BLaER1 treated with 17β-estradiol and CSF1 and Interleukin-3, amounts not matched to agents 10 nM and 100 nM (cell line): ENCODE measurements at regions not wholly inside any gene's neighbourhood (a gene's known extent, or its start where the extent isn't known, plus 50 kb on each side); places are given as distances from the start of the nearest gene placed in this dataset.
A peak's percentile ranks its signal among the peaks of the same experiment; 100 is the strongest.

Experiments used
- H3K27ac ChIP-seq, 11 experiments: shearing (Covaris generic); formaldehyde crosslinking; 2 replicates each; pipeline ENCODE4 v1.8.1; 2022
- H3K27me3 ChIP-seq, 11 experiments: shearing (Covaris generic); formaldehyde crosslinking; 2 replicates each; pipeline ENCODE4 v1.8.1; 2022
- H3K36me3 ChIP-seq, 11 experiments: shearing (Covaris generic); formaldehyde crosslinking; 2 replicates each; pipeline ENCODE4 v1.8.1; 2022
- H3K4me1 ChIP-seq, 10 experiments: shearing (Covaris generic); formaldehyde crosslinking; 2 replicates each; pipeline ENCODE4 v1.8.1; 2022
- H3K4me2 ChIP-seq, 11 experiments: shearing (Covaris generic); formaldehyde crosslinking; 2 replicates each; pipeline ENCODE4 v1.8.1; 2022
- H3K4me3 ChIP-seq, 10 experiments: shearing (Covaris generic); formaldehyde crosslinking; 2 replicates each; pipeline ENCODE4 v1.8.1; 2022
- H3K9ac ChIP-seq, 11 experiments: shearing (Covaris generic); formaldehyde crosslinking; 2 replicates each; pipeline ENCODE4 v1.8.1; 2022
- H3K9me3 ChIP-seq, 11 experiments: shearing (Covaris generic); formaldehyde crosslinking; replicated peaks in 1 of 11; 2 replicates each; pipeline ENCODE4 v1.8.1; 2022
- H4K20me1 ChIP-seq, 11 experiments: shearing (Covaris generic); formaldehyde crosslinking; 2 replicates each; pipeline ENCODE4 v1.8.1; 2022
- Cebpa-rat ChIP-seq, 11 experiments: shearing (Covaris generic); IDR thresholded peaks; 2 replicates each; pipeline ENCODE4 v1.8.1; 2022

DNA sequence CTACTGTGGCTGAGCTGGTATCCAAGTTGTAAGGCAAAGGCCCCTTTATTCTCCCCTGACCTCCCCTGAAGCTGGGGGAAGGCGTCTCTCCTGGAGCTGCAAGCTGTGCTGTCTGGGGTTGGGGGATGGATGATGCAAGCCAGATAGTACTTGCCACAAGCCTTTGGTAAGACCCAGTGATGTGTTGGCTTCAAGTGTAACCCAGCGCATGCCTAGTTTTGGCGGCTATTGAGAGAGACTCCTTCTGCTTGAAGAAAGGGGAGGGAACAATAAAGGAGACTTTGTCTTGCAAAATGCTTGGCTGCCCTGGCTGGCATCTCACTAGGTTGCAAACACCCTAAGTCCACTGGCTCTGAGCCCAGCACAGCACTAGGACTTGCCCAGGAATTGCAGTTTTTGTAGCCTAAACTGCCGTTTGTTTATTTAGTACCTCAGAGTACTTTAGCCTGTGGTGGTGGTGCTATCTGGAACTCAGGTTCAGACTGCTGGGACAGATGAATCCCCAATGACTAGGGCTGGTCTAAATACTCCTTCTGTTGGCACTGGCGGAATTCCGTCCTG lies 108.2 kb downstream of the TNFSF13B start:
- Histone ChIP-seq H3K27me3 (no peaks in the 10 kb centered on the region), H3K27ac (no peak overlapping the region), H3K4me3 (no peak overlapping the region), H3K36me3 (no peaks in the 10 kb centered on the region), H3K4me1 (no peaks in the 10 kb centered on the region), H4K20me1 (no peaks in the 10 kb centered on the region), H3K9me3 (0 out of 22 replicates have a peak, but pooled peaks cover 0 to 5% (median 0%) of the 10 kb centered on the region in 11 experiments), H3K4me2 (no peak overlapping the region), H3K9ac (no peak overlapping the region)
- TF ChIP-seq Cebpa-rat (IDR thresholded peaks at IDR 0.05), result no peak

DNA sequence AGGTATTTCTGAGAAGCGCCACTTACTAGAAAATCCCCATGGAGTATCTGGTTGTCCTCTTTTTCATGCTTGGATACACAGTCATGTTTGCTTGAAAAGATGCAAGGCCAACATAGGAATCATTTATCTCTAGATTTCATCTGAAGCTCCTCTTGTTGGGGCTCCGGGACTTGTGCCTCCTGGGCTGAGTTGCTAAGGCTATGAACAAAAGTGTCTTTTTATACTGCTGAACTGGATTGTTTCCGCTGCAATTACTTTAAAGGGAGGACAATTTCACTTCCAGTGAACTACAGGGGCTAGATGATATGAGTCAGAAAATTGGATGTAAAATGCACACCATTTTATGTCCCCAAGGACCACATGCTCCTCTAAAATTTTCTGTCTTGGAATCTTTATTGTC lies 114.1 kb downstream of the TNFSF13B start:
- H3K27me3 ChIP-seq, result no peaks in the 10 kb centered on the region
- H3K36me3 ChIP-seq, result no peaks in the 10 kb centered on the region
- no peak overlapping the region for H3K4me3 ChIP-seq
- no peak overlapping the region for H3K9ac ChIP-seq
- H3K27ac ChIP-seq, result no peak overlapping the region
- no peaks in the 10 kb centered on the region for H3K9me3 ChIP-seq
- TF ChIP-seq Cebpa-rat (IDR thresholded peaks at IDR 0.05), result no peak
- H4K20me1 ChIP-seq, result no peaks in the 10 kb centered on the region
- no peak overlapping the region for H3K4me2 ChIP-seq
- no peaks in the 10 kb centered on the region for H3K4me1 ChIP-seq

- no peak overlapping the region for H3K9ac ChIP-seq
Measured at GRCh38 chr13:108387156-108387555, 117.6 kb downstream of the TNFSF13B start.

GRCh38 chr13:108402850-108403249 lies 133.3 kb downstream of the TNFSF13B start:
- H3K9ac ChIP-seq, result no peak overlapping the region
- no peaks in the 10 kb centered on the region for H3K36me3 ChIP-seq
- no peak for TF ChIP-seq Cebpa-rat (IDR thresholded peaks at IDR 0.05)
- H3K4me1 ChIP-seq, result peaks cover 0 to 18% (median 8%) of the 10 kb centered on the region in 10 experiments; a peak in 12 of 20 replicates
- H4K20me1 ChIP-seq, result no peaks in the 10 kb centered on the region
- no peaks in the 10 kb centered on the region for H3K9me3 ChIP-seq
- no peak overlapping the region for H3K4me2 ChIP-seq
- no peak overlapping the region for H3K4me3 ChIP-seq
- H3K27me3 ChIP-seq, result no peaks in the 10 kb centered on the region
- H3K27ac ChIP-seq, result no peak overlapping the region

More at GRCh38 chr13:108387156-108387555, 117.6 kb downstream of the TNFSF13B start:
- no peaks in the 10 kb centered on the region for H3K27me3 ChIP-seq
- no peaks in the 10 kb centered on the region for H3K9me3 ChIP-seq
- no peak overlapping the region for H3K4me3 ChIP-seq
- no peak for TF ChIP-seq Cebpa-rat (IDR thresholded peaks at IDR 0.05)
- no peaks in the 10 kb centered on the region for H4K20me1 ChIP-seq
- no peaks in the 10 kb centered on the region for H3K36me3 ChIP-seq
- H3K27ac ChIP-seq, result no peak overlapping the region
- no peaks in the 10 kb centered on the region for H3K4me1 ChIP-seq
- no peak overlapping the region for H3K4me2 ChIP-seq

DNA sequence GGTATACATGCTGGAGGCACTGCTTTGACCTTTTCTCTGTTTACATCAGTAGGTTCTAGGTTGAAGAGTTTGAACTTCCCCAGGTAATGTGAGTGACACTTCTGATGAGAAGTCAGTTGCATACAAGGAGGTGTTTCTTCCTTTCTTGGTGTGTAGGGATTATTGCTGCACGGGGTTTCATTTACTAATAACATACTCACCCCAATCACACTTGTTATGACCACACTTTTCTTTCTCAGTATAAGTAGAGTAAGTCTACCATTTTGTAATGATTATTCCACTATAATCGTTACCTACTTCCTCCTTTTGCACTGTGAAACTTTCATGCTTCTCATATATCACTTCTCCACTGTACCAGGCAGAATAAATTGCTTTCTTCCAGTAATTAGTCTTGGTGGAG lies 138.0 kb downstream of the TNFSF13B start:
- Histone ChIP-seq H3K27ac (no peak overlapping the region), H3K4me2 (no peak overlapping the region), H3K9ac (no peak overlapping the region), H3K27me3 (no peaks in the 10 kb centered on the region), H3K36me3 (no peaks in the 10 kb centered on the region), H3K9me3 (no peaks in the 10 kb centered on the region), H4K20me1 (no peaks in the 10 kb centered on the region), H3K4me3 (no peak overlapping the region), H3K4me1 (peaks cover 0 to 18% (median 8%) of the 10 kb centered on the region in 10 experiments; a peak in 12 of 20 replicates)
- TF ChIP-seq Cebpa-rat (IDR thresholded peaks at IDR 0.05), result no peak

DNA sequence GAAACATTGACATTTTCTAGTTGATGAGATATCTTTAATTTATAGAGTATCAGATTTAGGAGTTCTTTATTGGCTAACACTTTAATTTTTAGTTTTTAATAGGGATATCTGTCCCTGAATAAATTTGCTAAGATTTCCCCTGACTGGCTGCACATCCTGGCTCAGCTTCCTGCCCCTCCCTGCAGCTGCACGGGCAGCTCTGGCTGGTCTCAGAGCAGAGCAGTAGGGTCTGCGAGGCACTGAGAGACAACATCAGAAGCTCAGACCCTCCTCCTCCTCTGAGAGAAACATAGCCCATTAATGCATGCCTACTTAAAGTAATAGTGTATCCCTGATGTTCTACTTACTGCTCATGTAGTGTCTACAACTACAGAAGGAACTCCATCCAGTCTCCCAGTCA lies 139.2 kb downstream of the TNFSF13B start:
- TF ChIP-seq Cebpa-rat (IDR thresholded peaks at IDR 0.05), result no peak
- no peaks in the 10 kb centered on the region for H3K36me3 ChIP-seq
- no peak overlapping the region for H3K9ac ChIP-seq
- no peak overlapping the region for H3K4me2 ChIP-seq
- peaks cover 0 to 5% (median 0%) of the 10 kb centered on the region in 11 experiments; a peak in 1 of 22 replicates for H3K9me3 ChIP-seq
- H3K4me1 ChIP-seq, result peaks cover 0 to 13% (median 6%) of the 10 kb centered on the region in 10 experiments; a peak in 12 of 20 replicates
- H3K27me3 ChIP-seq, result no peaks in the 10 kb centered on the region
- H3K27ac ChIP-seq, result no peak overlapping the region
- H3K4me3 ChIP-seq, result no peak overlapping the region
- H4K20me1 ChIP-seq, result no peaks in the 10 kb centered on the region

GRCh38 chr13:108409730-108410129 lies 140.2 kb downstream of the TNFSF13B start:
- no peaks in the 10 kb centered on the region for H3K27me3 ChIP-seq
- no peak overlapping the region for H3K4me2 ChIP-seq
- no peak overlapping the region for H3K4me3 ChIP-seq
- H3K9me3 ChIP-seq, result peaks cover 0 to 6% (median 0%) of the 10 kb centered on the region in 11 experiments; a peak in 1 of 22 replicates
- no peaks in the 10 kb centered on the region for H3K36me3 ChIP-seq
- no peak for TF ChIP-seq Cebpa-rat (IDR thresholded peaks at IDR 0.05)
- H4K20me1 ChIP-seq, result no peaks in the 10 kb centered on the region
- H3K4me1 ChIP-seq, result peaks cover 0 to 2% (median 0%) of the 10 kb centered on the region in 10 experiments; a peak in 3 of 20 replicates
- H3K27ac ChIP-seq, result no peak overlapping the region
- H3K9ac ChIP-seq, result no peak overlapping the region

DNA sequence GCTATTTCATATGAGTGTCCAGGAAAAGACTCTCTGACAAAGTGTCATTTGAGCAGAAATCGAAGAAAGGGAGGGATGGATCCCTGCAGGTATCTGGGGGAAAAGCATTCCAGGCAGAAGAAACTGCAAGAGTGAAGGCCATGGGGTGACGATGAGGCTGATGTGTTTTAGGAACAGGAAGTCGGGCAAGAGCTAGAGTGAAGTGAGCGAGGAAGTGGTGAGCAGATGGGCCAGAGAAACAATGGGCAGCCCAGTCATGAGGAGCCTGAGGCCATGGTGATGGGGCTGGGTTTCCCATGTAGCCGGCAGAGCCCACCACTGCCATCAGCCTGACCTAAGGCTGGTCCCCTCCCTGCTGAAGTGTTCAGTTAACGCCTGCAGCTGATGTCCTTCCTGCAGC lies 150.2 kb downstream of the TNFSF13B start:
- no peak overlapping the region for H3K4me3 ChIP-seq
- H3K27me3 ChIP-seq, result no peaks in the 10 kb centered on the region
- H3K9me3 ChIP-seq, result peaks cover 0 to 8% (median 0%) of the 10 kb centered on the region in 11 experiments; a peak in 3 of 22 replicates
- no peak overlapping the region for H3K9ac ChIP-seq
- no peak for TF ChIP-seq Cebpa-rat (IDR thresholded peaks at IDR 0.05)
- H3K4me2 ChIP-seq, result 0 out of 22 replicates have a peak overlapping the region, but pooled peaks of 2 of the 11 experiments have one; percentile 2
- peaks cover 0 to 5% (median 4%) of the 10 kb centered on the region in 10 experiments; a peak in 4 of 20 replicates for H3K4me1 ChIP-seq
- H4K20me1 ChIP-seq, result no peaks in the 10 kb centered on the region
- H3K27ac ChIP-seq, result no peak overlapping the region
- H3K36me3 ChIP-seq, result no peaks in the 10 kb centered on the region

- no peak overlapping the region for H3K27ac ChIP-seq
- TF ChIP-seq Cebpa-rat (IDR thresholded peaks at IDR 0.05), result no peak
- H4K20me1 ChIP-seq, result no peaks in the 10 kb centered on the region
- H3K36me3 ChIP-seq, result no peaks in the 10 kb centered on the region
- H3K9me3 ChIP-seq, result no peaks in the 10 kb centered on the region
- H3K27me3 ChIP-seq, result no peaks in the 10 kb centered on the region
- no peak overlapping the region for H3K9ac ChIP-seq
- no peak overlapping the region for H3K4me2 ChIP-seq
- no peaks in the 10 kb centered on the region for H3K4me1 ChIP-seq
- H3K4me3 ChIP-seq, result no peak overlapping the region
Measured at GRCh38 chr13:108425056-108425455, 155.5 kb downstream of the TNFSF13B start.

DNA sequence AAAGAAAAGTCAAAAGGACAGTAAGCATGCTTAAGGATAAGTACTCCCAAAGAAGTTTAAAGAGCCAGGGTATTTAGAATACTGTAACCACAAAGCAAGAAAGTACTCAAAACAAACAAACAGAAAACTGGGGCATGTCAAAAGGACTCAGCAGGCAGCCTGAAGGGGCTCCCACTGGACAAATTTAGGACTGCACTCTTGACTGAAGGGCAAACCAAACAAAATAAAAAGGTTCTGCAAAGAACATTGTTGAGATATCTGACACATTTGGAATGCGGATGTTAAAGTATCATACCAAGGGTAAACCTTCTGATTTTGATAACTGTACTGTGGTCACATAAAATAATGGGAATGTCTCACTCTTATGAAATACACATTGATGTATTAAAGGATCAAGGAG lies 157.4 kb downstream of the TNFSF13B start:
- no peak overlapping the region for H3K9ac ChIP-seq
- no peaks in the 10 kb centered on the region for H4K20me1 ChIP-seq
- H3K4me3 ChIP-seq, result no peak overlapping the region
- TF ChIP-seq Cebpa-rat (IDR thresholded peaks at IDR 0.05), result no peak
- no peaks in the 10 kb centered on the region for H3K27me3 ChIP-seq
- H3K4me1 ChIP-seq, result no peaks in the 10 kb centered on the region
- H3K9me3 ChIP-seq, result no peaks in the 10 kb centered on the region
- H3K36me3 ChIP-seq, result no peaks in the 10 kb centered on the region
- no peak overlapping the region for H3K4me2 ChIP-seq
- H3K27ac ChIP-seq, result no peak overlapping the region
